GM12865 (cell line): ENCODE measurements at regions not wholly inside any gene's neighbourhood (a gene's known extent, or its start where the extent isn't known, plus 50 kb on each side); places are given as distances from the start of the nearest gene placed in this dataset.

Source experiments
- DNase-seq: peaks from one replicate; pipeline ENCODE4 v3.0.0; 2010; ENCODE audit warnings: low read depth
- H3K4me3 ChIP-seq: 2 replicates; pipeline ENCODE4 v1.5.1; 2011; ENCODE audit warnings: mild to moderate bottlenecking, low read depth, low read length, control low read depth
- CTCF ChIP-seq: IDR thresholded peaks from 2 replicates; pipeline ENCODE4 v1.5.1; 2011; ENCODE audit warnings: low read length, control low read depth, low read depth, inconsistent platforms; ENCODE audit not compliant: insufficient read depth; ENCODE audit errors: missing control alignments

DNA sequence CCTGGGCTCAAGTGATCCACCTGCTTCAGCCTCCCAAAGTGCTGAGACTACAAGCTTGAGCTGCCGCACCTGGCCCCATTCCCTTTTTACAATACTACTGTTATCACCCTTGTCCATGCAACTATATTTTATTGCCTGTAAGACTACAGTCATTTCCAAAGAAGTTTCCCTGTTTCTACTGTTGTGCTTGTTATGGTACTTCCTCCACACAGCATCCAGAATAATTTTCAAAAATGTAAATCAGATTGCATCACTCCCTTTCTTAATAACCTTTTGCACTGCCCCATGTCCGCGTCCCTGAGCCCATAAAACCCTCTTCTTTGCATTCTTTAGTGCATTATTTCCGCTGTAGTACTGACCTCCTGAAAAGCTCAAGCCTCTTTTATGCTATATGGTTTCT lies 128.9 kb upstream of the AKIRIN2 start:
- H3K4me3 ChIP-seq: no peak overlapping the region
- no peak for TF ChIP-seq CTCF
- no peak for DNase-seq

DNA sequence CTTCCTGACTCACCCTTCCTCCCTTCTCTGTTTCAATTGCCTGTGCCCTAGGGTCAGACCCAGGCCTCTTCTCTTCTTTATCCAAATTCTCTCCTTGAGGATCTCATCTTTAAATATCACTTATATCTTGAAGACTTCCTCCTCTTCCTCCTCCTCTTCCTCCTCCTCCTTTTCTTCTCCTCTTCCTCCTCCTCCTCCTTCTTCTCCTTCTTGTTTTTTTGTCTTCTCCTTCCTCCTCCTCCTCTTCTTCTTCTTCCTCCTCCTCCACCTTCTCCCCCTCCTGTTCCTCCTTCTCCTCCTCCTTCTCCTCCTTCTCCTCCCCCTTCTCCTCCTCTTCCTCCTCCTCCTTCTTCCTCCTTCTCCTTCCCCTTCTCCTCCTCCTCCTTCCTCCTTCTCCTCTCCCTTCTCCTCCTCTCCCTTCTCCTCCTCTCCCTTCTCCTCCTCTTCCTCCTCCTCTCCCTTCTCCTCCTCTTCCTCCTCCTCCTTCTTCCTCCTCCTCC lies 127.6 kb upstream of the AKIRIN2 start:
- TF ChIP-seq CTCF: no peak
- H3K4me3 ChIP-seq: no peak overlapping the region
- no peak for DNase-seq

- H3K4me3 ChIP-seq: no peak overlapping the region
- no peak for TF ChIP-seq CTCF
- DNase-seq: peak; percentile 56
Measured at GRCh38 chr6:87828044-87828443, 126.0 kb upstream of the AKIRIN2 start.

DNA sequence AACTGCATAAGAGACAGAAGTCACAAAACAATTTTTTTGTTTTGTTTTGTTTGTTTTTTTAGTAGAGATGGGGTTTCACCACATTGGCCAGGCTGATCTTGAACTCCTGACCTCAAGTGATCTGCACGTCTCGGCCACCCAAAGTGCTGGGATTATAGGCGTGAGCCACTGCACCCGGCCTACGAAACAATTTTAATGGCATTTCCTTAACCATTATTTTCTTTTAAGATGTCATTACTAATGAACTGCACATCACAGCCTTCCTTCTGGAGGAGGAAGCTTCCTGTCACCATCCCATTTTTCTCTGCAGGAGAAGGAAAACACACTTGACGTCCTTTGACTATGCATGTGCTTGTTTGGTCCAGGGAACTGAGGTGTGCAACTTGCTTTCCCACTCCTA lies 125.3 kb upstream of the AKIRIN2 start:
- TF ChIP-seq CTCF: no peak
- H3K4me3 ChIP-seq: no peak overlapping the region
- DNase-seq: no peak

DNA sequence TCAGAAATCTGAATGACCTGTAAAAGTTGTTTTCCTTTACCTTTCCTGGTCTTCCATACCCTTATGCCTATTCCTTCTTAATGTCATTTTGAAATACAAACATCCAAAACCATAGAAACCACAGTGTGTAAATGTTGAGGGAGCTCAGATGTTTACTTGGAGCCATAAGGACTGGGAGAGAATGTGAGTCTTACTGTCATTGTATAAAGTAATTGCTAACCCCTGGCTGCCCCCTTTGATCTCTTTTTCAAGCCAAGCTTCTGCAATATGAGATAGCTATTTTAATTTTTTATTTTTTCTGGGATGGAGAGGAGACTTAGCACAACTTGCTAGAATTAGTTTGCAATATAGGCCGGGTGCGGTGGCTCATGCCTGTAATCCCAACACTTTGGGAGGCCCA lies 124.4 kb upstream of the AKIRIN2 start:
- TF ChIP-seq CTCF: no peak
- H3K4me3 ChIP-seq: no peak overlapping the region
- no peak for DNase-seq

DNA sequence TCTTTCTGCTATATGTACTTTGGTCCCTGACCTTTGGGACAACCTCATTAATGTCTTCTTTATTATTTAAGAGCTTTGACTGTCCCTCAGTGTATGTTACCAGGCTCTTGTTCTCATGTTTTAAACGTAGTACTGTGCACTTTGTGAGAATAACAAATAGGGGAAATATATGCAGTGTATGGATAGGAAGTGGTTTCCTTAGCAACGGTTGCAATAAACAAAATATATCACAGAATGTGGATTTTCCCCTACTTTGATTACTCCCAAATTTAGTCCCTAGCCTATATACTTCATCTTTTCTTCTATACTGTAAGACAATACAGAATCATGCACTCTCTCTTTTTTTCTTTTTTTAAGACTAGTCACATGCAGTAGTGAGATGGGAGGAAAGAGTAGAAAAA lies 123.8 kb upstream of the AKIRIN2 start:
- no peak overlapping the region for H3K4me3 ChIP-seq
- DNase-seq: peak; percentile 30
- no peak for TF ChIP-seq CTCF

GRCh38 chr6:87824958-87825491 lies 123.0 kb upstream of the AKIRIN2 start:
- no peak overlapping the region for H3K4me3 ChIP-seq
- peak; percentile 21 for DNase-seq
- TF ChIP-seq CTCF: no peak
